Cardiac muscle cell (in vitro differentiated cells and primary cell): ENCODE measurements at regions not wholly inside any gene's neighbourhood (a gene's known extent, or its start where the extent isn't known, plus 50 kb on each side); places are given as distances from the start of the nearest gene placed in this dataset.

ENCODE experiments used
- DNase-seq, 2 donors: peaks; one replicate each; pipeline versions ENCODE4 v3.0.0 to v3.0.0-alpha.2; 2010 to 2017; ENCODE audit warnings: low read depth in 1 of 2, low spot score in 1 of 2
- H3K27ac ChIP-seq: fragments of 200-600 bp; sonication (generic); 2 replicates; pipeline ENCODE4 v1.5.1; 2016
- H3K27me3 ChIP-seq: fragments of 200-600 bp; sonication (generic); 2 replicates; pipeline ENCODE4 v1.6.0; 2016; ENCODE audit warnings: control low read depth
- H3K36me3 ChIP-seq: fragments of 200-600 bp; sonication (generic); 2 replicates; pipeline ENCODE4 v1.5.1; 2016; ENCODE audit warnings: control low read depth
- H3K4me1 ChIP-seq: fragments of 200-600 bp; sonication (generic); 2 replicates; pipeline ENCODE4 v1.8.1; 2017; ENCODE audit warnings: low read depth, mild to moderate bottlenecking, mixed run types
- H3K4me3 ChIP-seq: fragments of 200-600 bp; sonication (generic); 2 replicates; pipeline ENCODE4 v1.5.1; 2016; ENCODE audit warnings: mild to moderate bottlenecking
- H3K9me3 ChIP-seq: fragments of 200-600 bp; sonication (generic); 2 replicates; pipeline ENCODE4 v1.5.1; 2017; ENCODE audit warnings: low read depth, mild to moderate bottlenecking, control low read depth
- CTCF ChIP-seq: IDR thresholded peaks from 2 replicates; pipeline ENCODE4 v1.5.1; 2012; ENCODE audit warnings: low read depth, mild to moderate bottlenecking, low read length

GRCh38 chr7:155954550-155955366 lies 142.5 kb upstream of the SHH start:
- Histone ChIP-seq H3K4me1 (no peaks in the 10 kb centered on the region), H3K4me3 (no peak overlapping the region), H3K36me3 (no peaks in the 10 kb centered on the region), H3K27me3 (no peaks in the 10 kb centered on the region), H3K9me3 (peaks cover 2% of the 10 kb centered on the region), H3K27ac (no peak overlapping the region)
- no peak for DNase-seq
- no peak for TF ChIP-seq CTCF

- no peak for TF ChIP-seq CTCF
- H3K9me3 ChIP-seq, result peaks cover 1% of the 10 kb centered on the region
- DNase-seq, result no peak
- H3K27ac ChIP-seq, result no peak overlapping the region
- no peaks in the 10 kb centered on the region for H3K4me1 ChIP-seq
- no peaks in the 10 kb centered on the region for H3K36me3 ChIP-seq
- no peak overlapping the region for H3K4me3 ChIP-seq
- no peaks in the 10 kb centered on the region for H3K27me3 ChIP-seq
Observed at GRCh38 chr7:155953781-155954549, 141.7 kb upstream of the SHH start.

- no peak for DNase-seq
- Histone ChIP-seq H3K27ac (no peak overlapping the region), H3K4me3 (no peak overlapping the region), H3K27me3 (no peaks in the 10 kb centered on the region), H3K4me1 (no peaks in the 10 kb centered on the region), H3K9me3 (no peaks in the 10 kb centered on the region), H3K36me3 (no peaks in the 10 kb centered on the region)
- TF ChIP-seq CTCF, result no peak
Observed at GRCh38 chr7:155953501-155953778, 141.2 kb upstream of the SHH start.

- TF ChIP-seq CTCF, result no peak
- peak in 1 of 2 donors; percentile 63 for DNase-seq
- H3K36me3 ChIP-seq, result no peaks in the 10 kb centered on the region
- H3K9me3 ChIP-seq, result no peaks in the 10 kb centered on the region
- H3K27me3 ChIP-seq, result no peaks in the 10 kb centered on the region
- no peak overlapping the region for H3K4me3 ChIP-seq
- no peak overlapping the region for H3K27ac ChIP-seq
- no peaks in the 10 kb centered on the region for H3K4me1 ChIP-seq
Observed at GRCh38 chr7:155951554-155952158, 139.4 kb upstream of the SHH start.

- no peak for TF ChIP-seq CTCF
- Histone ChIP-seq H3K9me3 (no peaks in the 10 kb centered on the region), H3K4me3 (no peak overlapping the region), H3K27ac (no peak overlapping the region), H3K27me3 (no peaks in the 10 kb centered on the region), H3K36me3 (no peaks in the 10 kb centered on the region), H3K4me1 (no peaks in the 10 kb centered on the region)
- DNase-seq, result no peak
Observed at GRCh38 chr7:155950898-155951553, 138.8 kb upstream of the SHH start.
